H1 (cell line): ENCODE measurements at regions not wholly inside any gene's neighbourhood (a gene's known extent, or its start where the extent isn't known, plus 50 kb on each side); places are given as distances from the start of the nearest gene placed in this dataset.

Source experiments
- CTCF ChIA-PET: fragments of 300-600 bp; sonication (Branson Sonifier 250); formaldehyde crosslinking; loops from one replicate; lab custom pipeline; 2021; ENCODE audit not compliant: partially characterized antibody; lab: Charles Lee
- POLR2A ChIA-PET: fragments of 300-600 bp; sonication (Branson Sonifier 250); formaldehyde crosslinking; loops from one replicate; lab custom pipeline; 2021; ENCODE audit warnings: inconsistent platforms; ENCODE audit not compliant: partially characterized antibody; lab: Charles Lee
- DNase-seq, 2 experiments: peaks; one replicate each; pipeline versions ENCODE4 v3.0.0 to v3.0.0-alpha.2; 2010 to 2022; ENCODE audit warnings: low spot score in 2 of 2, low read depth in 1 of 2, mixed read lengths in 1 of 2
- FAIRE-seq: peaks from 2 replicates; lab custom pipeline; 2011; peaks lifted over from hg19 to GRCh38; lab: Jason Lieb, UNC
- H2AFZ ChIP-seq: 2 replicates; pipeline ENCODE4 v1.8.1; 2012; ENCODE audit warnings: low read length, inconsistent platforms
- H2AK5ac ChIP-seq: 2 replicates; pipeline ENCODE4 v1.6.1; 2013; ENCODE audit warnings: low read depth, low read length
- H2BK120ac ChIP-seq: replicated peaks from 2 replicates; pipeline ENCODE3; 2013; ENCODE audit warnings: low read depth, low read length, inconsistent platforms
- H2BK12ac ChIP-seq: 2 replicates; pipeline ENCODE4 v1.6.1; 2013; ENCODE audit warnings: low read depth, low read length
- H2BK15ac ChIP-seq: 2 replicates; pipeline ENCODE4 v1.6.1; 2013; ENCODE audit warnings: low read length
- H2BK20ac ChIP-seq: 2 replicates; pipeline ENCODE4 v1.6.1; 2013; ENCODE audit warnings: low read length
- H2BK5ac ChIP-seq: 2 replicates; pipeline ENCODE4 v1.6.1; 2013; ENCODE audit warnings: low read depth, low read length
- H3K14ac ChIP-seq: 2 replicates; pipeline ENCODE4 v1.6.1; 2013; ENCODE audit warnings: inconsistent platforms; ENCODE audit not compliant: insufficient read length
- H3K18ac ChIP-seq: 2 replicates; pipeline ENCODE4 v1.6.1; 2013; ENCODE audit warnings: low read length; ENCODE audit errors: extremely low read depth
- H3K23ac ChIP-seq: 2 replicates; pipeline ENCODE4 v1.6.1; 2013; ENCODE audit warnings: inconsistent platforms; ENCODE audit not compliant: insufficient read length
- H3K23me2 ChIP-seq: 2 replicates; pipeline ENCODE4 v1.6.1; 2013; ENCODE audit warnings: low read depth, low read length
- H3K27ac ChIP-seq: 2 replicates; pipeline ENCODE4 v1.6.1; 2011; ENCODE audit warnings: low read depth, low read length, inconsistent platforms
- H3K27me3 ChIP-seq, 4 experiments: replicated peaks in 1 of 4; 1 replicate in 1 of 4; 2 replicates in 3 of 4; pipeline versions ENCODE4 v1.6.1 to v1.8.1; 2011 to 2013; ENCODE audit warnings: low read length in 3 of 4, mild to moderate bottlenecking in 3 of 4, inconsistent platforms in 2 of 4, mixed read lengths in 2 of 4, moderate library complexity in 1 of 4; ENCODE audit not compliant: control insufficient read depth in 3 of 4, insufficient read depth in 3 of 4; ENCODE audit errors: extremely low read depth in 1 of 4
- H3K36me3 ChIP-seq, 4 experiments: 2 replicates each; pipeline versions ENCODE4 v1.6.1 to v1.8.1; 2011 to 2013; ENCODE audit warnings: mild to moderate bottlenecking in 4 of 4, low read length in 3 of 4, moderate library complexity in 2 of 4, control low read depth in 1 of 4, inconsistent platforms in 1 of 4; ENCODE audit not compliant: insufficient read depth in 4 of 4, control insufficient read depth in 2 of 4
- H3K4ac ChIP-seq: replicated peaks from 2 replicates; pipeline ENCODE3; 2013; ENCODE audit warnings: low read length, low read depth, mixed read lengths, inconsistent platforms; ENCODE audit not compliant: insufficient read length
- H3K4me1 ChIP-seq, 4 experiments: replicated peaks in 1 of 4; 1 replicate in 1 of 4; 2 replicates in 3 of 4; pipeline versions ENCODE4 v1.6.1 to v1.8.1; 2011 to 2013; ENCODE audit warnings: low read length in 3 of 4, inconsistent platforms in 2 of 4, mixed read lengths in 1 of 4; ENCODE audit not compliant: insufficient read depth in 4 of 4, control insufficient read depth in 3 of 4
- H3K4me2 ChIP-seq, 2 experiments: 2 replicates each; pipeline versions ENCODE4 v1.6.1 to v1.8.1; 2011 to 2013; ENCODE audit warnings: low read depth in 2 of 2, low read length in 2 of 2, control low read depth in 1 of 2, inconsistent platforms in 1 of 2, mild to moderate bottlenecking in 1 of 2; ENCODE audit not compliant: insufficient read depth in 1 of 2
- H3K4me3 ChIP-seq, 4 experiments: fragments of 200-600, 300-600 bp in 1 of 4; sonication (generic), shearing (Covaris generic), sonication (Bioruptor Twin) in 1 of 4; 2 replicates each; pipeline versions ENCODE4 v1.5.1 to v1.8.1; 2011 to 2016; ENCODE audit warnings: low read length in 4 of 4, low read depth in 3 of 4, control low read depth in 2 of 4, inconsistent platforms in 2 of 4, mild to moderate bottlenecking in 2 of 4, mixed read lengths in 1 of 4, moderate library complexity in 1 of 4; ENCODE audit not compliant: insufficient read depth in 2 of 4; ENCODE audit errors: extremely low read depth in 1 of 4
- H3K56ac ChIP-seq: replicated peaks from 2 replicates; pipeline ENCODE3; 2013; ENCODE audit warnings: low read depth, mild to moderate bottlenecking, mixed read lengths, low read length, inconsistent platforms; ENCODE audit not compliant: insufficient read length
- H3K79me1 ChIP-seq: 2 replicates; pipeline ENCODE4 v1.6.1; 2013; ENCODE audit warnings: low read depth, low read length, control low read depth
- H3K79me2 ChIP-seq, 2 experiments: 2 replicates each; pipeline versions ENCODE4 v1.6.1 to v1.8.1; 2012 to 2013; ENCODE audit warnings: low read length in 2 of 2, mild to moderate bottlenecking in 2 of 2, inconsistent platforms in 1 of 2; ENCODE audit not compliant: insufficient read depth in 2 of 2, control insufficient read depth in 1 of 2
- H3K9ac ChIP-seq, 4 experiments: replicated peaks in 1 of 4; 1 replicate in 1 of 4; 2 replicates in 3 of 4; pipeline versions ENCODE4 v1.6.1 to v1.8.1; 2011 to 2013; ENCODE audit warnings: low read depth in 3 of 4, low read length in 3 of 4, control low read depth in 2 of 4, mild to moderate bottlenecking in 2 of 4, moderate library complexity in 2 of 4, inconsistent platforms in 1 of 4; ENCODE audit errors: extremely low read depth in 1 of 4
- H3K9me3 ChIP-seq, 2 experiments: 2 replicates each; pipeline versions ENCODE4 v1.6.1 to v1.8.1; 2012 to 2013; ENCODE audit warnings: mild to moderate bottlenecking in 2 of 2, moderate library complexity in 2 of 2, control low read depth in 1 of 2, inconsistent platforms in 1 of 2, low read depth in 1 of 2, low read length in 1 of 2, mixed read lengths in 1 of 2; ENCODE audit not compliant: insufficient read depth in 2 of 2
- H4K20me1 ChIP-seq, 2 experiments: replicated peaks in 1 of 2; 2 replicates each; pipeline versions ENCODE3 to v1.8.1; 2011 to 2013; ENCODE audit warnings: inconsistent platforms in 2 of 2, low read length in 2 of 2, mild to moderate bottlenecking in 1 of 2; ENCODE audit not compliant: insufficient read depth in 2 of 2, control insufficient read depth in 1 of 2
- H4K5ac ChIP-seq: 2 replicates; pipeline ENCODE4 v1.6.1; 2013; ENCODE audit warnings: low read length, low read depth, mixed read lengths, inconsistent platforms; ENCODE audit not compliant: insufficient read length
- H4K8ac ChIP-seq: 2 replicates; pipeline ENCODE4 v1.8.0; 2013; ENCODE audit warnings: mild to moderate bottlenecking, moderate library complexity, low read length, inconsistent platforms; ENCODE audit not compliant: insufficient read depth; ENCODE audit errors: extremely low read depth
- H4K91ac ChIP-seq: replicated peaks from 2 replicates; pipeline ENCODE3; 2013; ENCODE audit warnings: low read length, mixed read lengths, inconsistent platforms; ENCODE audit not compliant: insufficient read length
- GTF2F1 ChIP-seq: IDR thresholded peaks from 2 replicates; pipeline ENCODE4 v1.6.1; 2012; ENCODE audit warnings: low read depth, low read length, improper control_type of control experiment, borderline replicate concordance
- MAFK ChIP-seq: IDR thresholded peaks from 2 replicates; pipeline ENCODE4 v1.6.1; 2012; ENCODE audit warnings: low read depth, mild to moderate bottlenecking, improper control_type of control experiment, low read length
- SIRT6 ChIP-seq: IDR thresholded peaks from one replicate; pipeline ENCODE4 v1.7.1; 2012; ENCODE audit warnings: low read length, inconsistent platforms
- WGBS, 2 experiments: shearing (Covaris generic) in 1 of 2; methylation state at CpG; one replicate each; pipeline versions ENCODE4 v1.1.6 to v1.1.7; 2013 to 2015; ENCODE audit warnings: low lambda C conversion rate in 2 of 2, mixed read lengths in 2 of 2, inconsistent platforms in 1 of 2, low coverage in 1 of 2, missing lambda C conversion rate in 1 of 2; ENCODE audit not compliant: insufficient replicate concordance in 2 of 2, insufficient coverage in 1 of 2, insufficient read length in 1 of 2; ENCODE audit errors: extremely low coverage in 1 of 2, missing lambda C conversion rate in 1 of 2; 5-methylcytosine and 5-hydroxymethylcytosine counted together
- TF ChIP-seq, protein P1 (sequence below): IDR thresholded peaks from 2 replicates; pipeline ENCODE4 v1.6.1; 2011; ENCODE audit warnings: low read length, improper control_type of control experiment

DNA sequence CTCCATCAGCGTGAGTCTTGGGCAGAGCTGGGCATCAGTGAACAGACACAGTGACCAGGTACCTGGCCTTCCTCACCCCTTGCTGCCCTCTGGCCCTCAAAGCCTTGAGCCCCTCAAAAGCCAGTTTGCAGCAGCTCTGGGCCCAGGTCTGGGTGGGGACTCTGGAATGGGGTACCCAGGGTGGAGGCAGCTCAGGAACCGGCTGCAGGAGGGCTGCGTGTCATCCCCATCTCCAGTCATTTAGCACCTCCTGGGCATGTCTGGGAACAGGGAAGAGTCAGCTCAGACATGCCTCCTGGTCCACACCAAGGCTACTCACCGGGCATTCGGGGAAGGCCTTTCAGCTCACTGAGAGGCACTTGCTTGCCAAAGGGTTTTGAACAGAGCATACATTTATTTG, 503.3 kb downstream of the TCERG1L start:
- no peak overlapping the region for H3K4ac ChIP-seq
- no peak overlapping the region for H2BK12ac ChIP-seq
- H3K9me3 ChIP-seq = no peaks in the 10 kb centered on the region
- H4K20me1 ChIP-seq = no peaks in the 10 kb centered on the region
- TF ChIP-seq GTF2F1 = no peak
- TF ChIP-seq SIRT6 = no peak
- TF ChIP-seq, protein P1, sequence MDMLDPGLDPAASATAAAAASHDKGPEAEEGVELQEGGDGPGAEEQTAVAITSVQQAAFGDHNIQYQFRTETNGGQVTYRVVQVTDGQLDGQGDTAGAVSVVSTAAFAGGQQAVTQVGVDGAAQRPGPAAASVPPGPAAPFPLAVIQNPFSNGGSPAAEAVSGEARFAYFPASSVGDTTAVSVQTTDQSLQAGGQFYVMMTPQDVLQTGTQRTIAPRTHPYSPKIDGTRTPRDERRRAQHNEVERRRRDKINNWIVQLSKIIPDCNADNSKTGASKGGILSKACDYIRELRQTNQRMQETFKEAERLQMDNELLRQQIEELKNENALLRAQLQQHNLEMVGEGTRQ = no peak
- no peak for TF ChIP-seq MAFK
- H2AK5ac ChIP-seq = no peak overlapping the region
- H4K91ac ChIP-seq = no peak overlapping the region
- no peaks in the 10 kb centered on the region for H3K79me1 ChIP-seq
- H3K9ac ChIP-seq = no peak overlapping the region
- no peak for FAIRE-seq
- H4K8ac ChIP-seq = no peak overlapping the region
- no peak overlapping the region for H3K27ac ChIP-seq
- WGBS, 2 experiments = 75% methylated on average over 5 of the region's 5 CpGs; no CpG with 5 or more reads in 1 of the 2 experiments
- H2BK15ac ChIP-seq = no peak overlapping the region
- no peak overlapping the region for H2BK20ac ChIP-seq
- no peak overlapping the region for H3K4me2 ChIP-seq
- H3K18ac ChIP-seq = no peak overlapping the region
- no peak overlapping the region for H3K56ac ChIP-seq
- no peak overlapping the region for H4K5ac ChIP-seq
- no peaks in the 10 kb centered on the region for H3K36me3 ChIP-seq
- H3K23ac ChIP-seq = no peak overlapping the region
- peak in 1 of 2 experiments; percentile 33 for DNase-seq
- no peak overlapping the region for H3K4me3 ChIP-seq
- no peaks in the 10 kb centered on the region for H3K23me2 ChIP-seq
- H3K4me1 ChIP-seq = peaks cover 0 to 15% (median 11%) of the 10 kb centered on the region in 4 experiments; a peak in 5 of 7 replicates
- ChIA-PET CTCF (interaction anchor here (0.5 to 1.6 kb wide), 5 partner anchors 12 to 749 kb away, joined by 3 to 4 read pairs (median 4); no protein-coding TSS in a partner anchor), POLR2A (no interaction called here)
- no peak overlapping the region for H3K14ac ChIP-seq
- H2AFZ ChIP-seq = no peak overlapping the region
- H2BK5ac ChIP-seq = no peak overlapping the region
- no peak overlapping the region for H2BK120ac ChIP-seq
- H3K79me2 ChIP-seq = no peaks in the 10 kb centered on the region
- no peaks in the 10 kb centered on the region for H3K27me3 ChIP-seq
